Cardiac fibroblast (primary cell): ENCODE measurements at regions not wholly inside any gene's neighbourhood (a gene's known extent, or its start where the extent isn't known, plus 50 kb on each side); places are given as distances from the start of the nearest gene placed in this dataset.
A peak's percentile ranks its signal among the peaks of the same experiment; 100 is the strongest.

Experiments
- DNase-seq, 2 donors: peaks; one replicate each; pipeline versions ENCODE4 v3.0.0 to v3.0.0-alpha.2; 2010; ENCODE audit warnings: low read depth in 2 of 2
- H3K4me3 ChIP-seq, 2 donors: replicated peaks in 1 of 2; 1 replicate in 1 of 2; 2 replicates in 1 of 2; pipeline ENCODE4 v1.5.1; 2011; ENCODE audit warnings: low read depth in 2 of 2, low read length in 2 of 2, mild to moderate bottlenecking in 2 of 2, moderate library complexity in 1 of 2
- TF ChIP-seq, protein P1 (sequence below): IDR thresholded peaks from one replicate; pipeline ENCODE4 v1.5.1; 2011; ENCODE audit warnings: low read depth, mild to moderate bottlenecking, low read length, inconsistent platforms

DNA sequence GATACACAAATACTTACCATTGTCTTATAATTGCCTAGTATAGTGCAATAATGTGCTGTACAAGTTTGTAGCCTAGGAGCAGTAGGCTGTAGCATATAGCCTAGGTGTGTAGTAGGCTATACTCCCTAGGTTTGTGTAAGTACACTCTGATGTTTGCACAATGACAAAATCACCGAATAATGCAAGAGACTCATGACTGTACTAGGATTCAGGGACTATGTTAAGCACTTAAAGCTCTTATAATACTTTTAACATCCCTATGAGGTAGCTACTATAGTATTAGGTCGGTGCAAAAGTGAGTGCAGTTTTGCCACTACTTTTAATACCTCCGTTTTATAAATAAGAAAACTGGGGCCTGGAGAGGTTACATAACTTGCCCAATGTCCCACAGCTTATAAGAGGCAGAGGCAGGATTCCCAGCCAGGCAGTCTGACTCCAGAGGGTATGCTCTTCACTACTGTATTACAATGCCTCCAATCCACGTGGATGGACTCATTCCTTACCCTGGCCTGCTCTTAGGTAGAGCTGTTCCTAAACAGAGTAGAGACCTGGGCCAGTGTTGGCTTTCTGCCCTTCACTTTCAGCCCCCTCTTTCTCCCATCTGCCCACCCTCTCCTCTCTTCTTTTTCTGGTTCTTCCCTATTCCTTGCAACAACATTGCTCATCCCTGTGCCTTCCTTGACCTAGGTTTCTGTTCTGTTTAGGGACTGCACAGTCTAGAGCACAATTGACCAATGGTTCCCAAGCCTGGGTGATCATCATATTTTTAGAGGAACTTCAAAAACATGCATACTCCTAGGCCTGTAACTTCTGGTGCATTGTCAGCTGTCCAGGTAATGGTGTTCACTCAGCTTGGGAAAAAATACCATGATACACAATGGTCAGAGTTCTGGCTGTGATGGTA lies 114.0 kb downstream of the CARTPT start:
- peak in 1 of 2 donors; percentile 21 for DNase-seq
- H3K4me3 ChIP-seq, result no peak overlapping the region
- TF ChIP-seq, protein P1, sequence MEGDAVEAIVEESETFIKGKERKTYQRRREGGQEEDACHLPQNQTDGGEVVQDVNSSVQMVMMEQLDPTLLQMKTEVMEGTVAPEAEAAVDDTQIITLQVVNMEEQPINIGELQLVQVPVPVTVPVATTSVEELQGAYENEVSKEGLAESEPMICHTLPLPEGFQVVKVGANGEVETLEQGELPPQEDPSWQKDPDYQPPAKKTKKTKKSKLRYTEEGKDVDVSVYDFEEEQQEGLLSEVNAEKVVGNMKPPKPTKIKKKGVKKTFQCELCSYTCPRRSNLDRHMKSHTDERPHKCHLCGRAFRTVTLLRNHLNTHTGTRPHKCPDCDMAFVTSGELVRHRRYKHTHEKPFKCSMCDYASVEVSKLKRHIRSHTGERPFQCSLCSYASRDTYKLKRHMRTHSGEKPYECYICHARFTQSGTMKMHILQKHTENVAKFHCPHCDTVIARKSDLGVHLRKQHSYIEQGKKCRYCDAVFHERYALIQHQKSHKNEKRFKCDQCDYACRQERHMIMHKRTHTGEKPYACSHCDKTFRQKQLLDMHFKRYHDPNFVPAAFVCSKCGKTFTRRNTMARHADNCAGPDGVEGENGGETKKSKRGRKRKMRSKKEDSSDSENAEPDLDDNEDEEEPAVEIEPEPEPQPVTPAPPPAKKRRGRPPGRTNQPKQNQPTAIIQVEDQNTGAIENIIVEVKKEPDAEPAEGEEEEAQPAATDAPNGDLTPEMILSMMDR, result no peak

DNA sequence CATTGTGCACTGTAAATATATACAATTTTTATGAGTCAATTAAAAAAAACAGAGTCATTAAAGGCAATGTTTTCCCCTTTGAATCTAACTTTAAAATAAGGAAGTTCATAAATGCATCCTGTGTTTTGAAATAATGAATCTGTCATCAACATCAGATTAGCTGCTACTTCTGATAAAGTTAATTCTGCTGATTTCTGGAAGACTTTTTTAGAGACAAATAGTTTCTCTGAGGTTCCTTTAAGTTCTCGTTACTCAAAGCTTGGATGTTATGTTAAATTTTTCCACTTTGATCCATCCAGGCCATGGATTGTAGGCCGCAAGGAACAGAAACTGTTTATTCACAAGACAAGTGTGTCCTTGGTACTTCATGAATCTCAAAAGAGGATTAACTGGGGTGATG lies 115.5 kb downstream of the CARTPT start:
- DNase-seq, result no peak
- H3K4me3 ChIP-seq, result no peak overlapping the region
- TF ChIP-seq, protein P1, result no peak

DNA sequence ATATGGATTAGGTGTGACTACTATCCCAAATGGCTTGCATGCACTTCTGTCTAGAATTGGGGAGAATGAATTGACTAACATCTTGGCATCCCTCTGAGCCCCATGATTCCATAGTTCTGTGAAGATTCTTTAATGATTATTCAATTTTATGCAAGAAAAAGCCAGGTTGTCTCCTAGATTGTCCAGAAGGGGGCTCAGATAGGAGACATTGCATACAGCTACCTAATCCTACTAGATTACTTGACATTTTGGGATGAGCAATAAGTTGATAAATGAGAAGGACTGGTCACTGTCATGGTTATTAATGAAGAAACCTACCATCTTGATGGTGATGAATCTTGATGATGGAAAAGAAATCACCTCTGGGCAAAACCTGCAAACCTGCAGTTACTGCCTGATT lies 117.0 kb downstream of the CARTPT start:
- TF ChIP-seq, protein P1, result peak; percentile 46
- H3K4me3 ChIP-seq, result no peak overlapping the region
- DNase-seq, result peak; percentile 8 to 44

DNA sequence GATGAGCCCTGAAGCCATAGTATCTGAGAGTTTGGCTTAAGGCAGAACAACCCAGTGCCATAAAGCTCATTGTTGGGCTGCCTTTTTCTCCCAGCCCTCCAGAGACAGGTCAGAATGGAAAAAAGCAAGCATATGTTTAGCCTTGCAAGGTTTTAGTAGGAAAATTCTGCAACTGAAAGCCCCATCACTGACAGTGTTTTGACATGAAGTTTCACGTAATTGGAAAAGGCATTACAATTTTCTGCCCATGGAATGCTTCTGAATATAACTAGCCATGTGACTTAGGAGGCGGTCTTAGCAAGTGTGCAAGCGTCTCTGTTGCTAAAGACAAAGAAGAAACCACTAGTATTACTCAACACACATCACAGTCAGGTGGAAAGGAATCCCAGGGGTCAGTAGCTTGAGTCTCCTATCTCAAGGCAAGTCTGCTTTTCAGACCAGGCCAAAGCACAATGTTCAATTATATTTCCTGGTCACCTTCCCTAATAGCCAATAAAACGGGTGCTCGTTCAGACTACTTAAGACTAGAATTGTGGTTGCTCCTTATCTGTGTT lies 117.6 kb downstream of the CARTPT start:
- H3K4me3 ChIP-seq, result no peak overlapping the region
- DNase-seq, result peak; percentile 30 to 38
- TF ChIP-seq, protein P1, result no peak

DNA sequence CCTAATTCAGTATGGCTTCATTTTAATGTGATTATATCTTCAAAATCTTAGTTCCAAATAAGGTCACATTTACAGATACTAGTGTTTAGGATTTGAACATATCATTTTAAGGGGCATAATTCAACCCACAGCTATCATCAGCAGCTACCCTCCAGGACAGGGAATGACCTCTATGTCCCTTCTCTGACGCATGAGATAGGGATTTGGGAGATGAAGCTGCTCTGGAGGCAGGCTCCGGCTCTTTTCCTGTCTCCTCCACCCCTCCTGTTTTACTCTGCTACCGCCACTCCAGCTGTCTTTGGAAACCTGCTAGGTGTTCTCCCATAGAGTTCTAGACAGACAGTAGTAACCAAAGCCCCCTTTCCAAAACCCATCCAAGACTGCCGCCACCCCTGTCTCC lies 119.2 kb downstream of the CARTPT start:
- TF ChIP-seq, protein P1, result no peak
- no peak overlapping the region for H3K4me3 ChIP-seq
- DNase-seq, result no peak

DNA sequence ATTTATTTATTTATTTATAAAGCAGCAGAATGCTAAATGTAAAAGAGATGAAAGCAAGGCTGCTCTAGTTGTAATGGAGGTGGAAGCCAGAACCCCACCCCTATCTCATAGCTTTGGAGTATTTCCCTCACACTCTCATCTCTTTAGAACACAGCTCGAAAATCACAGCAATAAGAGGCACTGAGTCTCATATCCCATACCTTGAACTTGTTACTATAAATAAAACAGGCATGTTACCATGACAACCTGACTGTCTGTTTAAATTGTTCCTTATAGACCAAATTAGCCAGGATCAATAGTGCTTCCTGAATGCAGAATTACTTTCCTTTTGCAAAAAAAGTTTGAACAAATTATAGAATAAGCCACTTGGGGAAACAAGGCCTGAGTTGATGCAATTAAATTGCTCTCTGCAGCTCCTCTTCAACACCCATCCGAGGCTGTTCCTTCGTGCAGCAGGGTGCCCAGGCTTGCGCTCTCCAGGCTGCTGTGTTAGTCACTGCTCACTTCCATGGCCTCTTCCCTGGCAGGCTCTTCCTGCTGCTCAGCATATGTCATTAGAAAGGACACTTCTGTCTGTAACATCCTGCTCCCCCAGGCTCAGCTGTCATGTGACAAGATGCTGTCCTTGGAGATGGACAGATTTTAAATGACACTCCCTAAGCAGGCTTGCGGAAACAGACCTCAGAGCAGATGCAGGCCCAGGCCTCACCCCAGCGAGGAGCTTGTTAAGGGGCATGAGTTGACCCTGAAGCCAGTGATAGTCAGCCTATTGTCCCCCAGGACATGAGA lies 120.2 kb downstream of the CARTPT start:
- H3K4me3 ChIP-seq, result no peak overlapping the region
- DNase-seq, result no peak
- TF ChIP-seq, protein P1, result no peak
